GM19468 (cell line): ENCODE measurements at regions not wholly inside any gene's neighbourhood (a gene's known extent, or its start where the extent isn't known, plus 50 kb on each side); places are given as distances from the start of the nearest gene placed in this dataset.
"Not testable (repeated sequence)": the region's sequence is repeated elsewhere in the genome, so short reads cannot be mapped to it uniquely, and the experiment has no call there.

Experiments
- ATAC-seq: cut with Tn5 transposase; IDR thresholded peaks from one replicate; pipeline ENCODE4 v1.9.1; 2021; ENCODE audit warnings: mild to moderate bottlenecking, moderate library complexity, moderate number of reproducible peaks; ENCODE audit not compliant: unreplicated experiment; ENCODE audit errors: extremely low read depth

- ATAC-seq, result no peak
Observed at GRCh38 chr11:21710809-21711208, 482.1 kb upstream of the ANO5 start.

- ATAC-seq, result no peak
Observed at GRCh38 chr11:21711341-21711740, 481.5 kb upstream of the ANO5 start.

GRCh38 chr11:21723678-21724077 is 469.2 kb upstream of the ANO5 start:
- ATAC-seq, result no peak

- ATAC-seq, result no peak
Observed at GRCh38 chr11:21727102-21727501, 465.8 kb upstream of the ANO5 start.

- ATAC-seq, result no peak
Observed at GRCh38 chr11:21736404-21736803, 456.5 kb upstream of the ANO5 start.

- ATAC-seq, result not testable (repeated sequence)
Observed at GRCh38 chr11:21752475-21753243, 440.2 kb upstream of the ANO5 start.

- ATAC-seq, result not testable (repeated sequence)
Observed at GRCh38 chr11:21753244-21753767, 439.6 kb upstream of the ANO5 start.

GRCh38 chr11:21761000-21761399 is 431.9 kb upstream of the ANO5 start:
- no peak for ATAC-seq

GRCh38 chr11:21768388-21768787 is 424.5 kb upstream of the ANO5 start:
- ATAC-seq, result no peak

- ATAC-seq, result no peak
Observed at GRCh38 chr11:21769188-21769587, 423.7 kb upstream of the ANO5 start.

- ATAC-seq, result no peak
Observed at GRCh38 chr11:21771097-21771496, 421.8 kb upstream of the ANO5 start.

- no peak for ATAC-seq
Observed at GRCh38 chr11:21774212-21774611, 418.7 kb upstream of the ANO5 start.

GRCh38 chr11:21775911-21776310 is 417.0 kb upstream of the ANO5 start:
- no peak for ATAC-seq

GRCh38 chr11:21783954-21784353 is 408.9 kb upstream of the ANO5 start:
- no peak for ATAC-seq

- no peak for ATAC-seq
Observed at GRCh38 chr11:21785351-21785750, 407.5 kb upstream of the ANO5 start.

- ATAC-seq, result no peak
Observed at GRCh38 chr11:21794306-21794705, 398.6 kb upstream of the ANO5 start.

GRCh38 chr11:21798216-21798615 is 394.7 kb upstream of the ANO5 start:
- ATAC-seq, result no peak

- ATAC-seq, result not testable (repeated sequence)
Observed at GRCh38 chr11:21804523-21804922, 388.4 kb upstream of the ANO5 start.

- ATAC-seq, result no peak
Observed at GRCh38 chr11:21806508-21806907, 386.4 kb upstream of the ANO5 start.

GRCh38 chr11:21806947-21807346 is 385.9 kb upstream of the ANO5 start:
- no peak for ATAC-seq

GRCh38 chr11:21807350-21807749 is 385.5 kb upstream of the ANO5 start:
- ATAC-seq, result no peak

GRCh38 chr11:21810650-21811049 is 382.2 kb upstream of the ANO5 start:
- no peak for ATAC-seq
